K562 (cell line): ENCODE measurements at regions not wholly inside any gene's neighbourhood (a gene's known extent, or its start where the extent isn't known, plus 50 kb on each side); places are given as distances from the start of the nearest gene placed in this dataset.

ENCODE experiments used
- ATAC-seq: fragments of 200-7000 bp; cut with Tn5 transposase; 3 replicates; pipeline ENCODE4 v1.9.1; 2020; ENCODE audit warnings: moderate library complexity
- BruUV-seq: library from RNA; stranded (reverse); fragments of 400-500 nt; replicated peaks from 2 replicates; lab custom pipeline; 2021; lab: Mats Ljungman, UMichigan
- CTCF ChIA-PET: fragments of 300-600 bp; formaldehyde crosslinking; extraction: SDS; loops from one replicate; lab custom pipeline; 2021; ENCODE audit warnings: low intra/inter-chr PET ratio; lab: Yijun Ruan, JAX
- POLR2A ChIA-PET: fragments of 300-600, 350-650 bp; sonication (Branson Sonifier 250); formaldehyde crosslinking; extraction: SDS; loops from one replicate; lab custom pipeline; 2021; ENCODE audit warnings: antibody characterized with exemption, inconsistent platforms; lab: Yijun Ruan, JAX
- DNase-seq, 4 experiments: peaks; one replicate each; pipeline versions ENCODE4 v3.0.0 to v3.0.0-alpha.2; 2011 to 2018; ENCODE audit warnings: low spot score in 3 of 4, mixed read lengths in 3 of 4; ENCODE audit errors: extremely low read depth in 1 of 4
- FAIRE-seq: peaks from 2 replicates; lab custom pipeline; 2011; peaks lifted over from hg19 to GRCh38; lab: Jason Lieb, UNC
- H2AFZ ChIP-seq: 2 replicates; pipeline ENCODE4 v1.6.0; 2011; ENCODE audit warnings: low read depth, low read length, control low read depth, inconsistent platforms
- H3K27ac ChIP-seq: fragments of 200-600 bp; 3 replicates; pipeline ENCODE4 v1.8.0; 2011; ENCODE audit warnings: low read depth, mild to moderate bottlenecking, control low read depth, inconsistent platforms, low read length, moderate library complexity, mixed read lengths; ENCODE audit errors: extremely low read depth
- H3K27me3 ChIP-seq, 2 experiments: fragments of 300-600 bp in 1 of 2; 2 replicates in 1 of 2; 3 replicates in 1 of 2; pipeline versions ENCODE4 v1.6.0 to v1.8.0; 2011; ENCODE audit warnings: inconsistent platforms in 2 of 2, low read length in 2 of 2, mild to moderate bottlenecking in 1 of 2, mixed read lengths in 1 of 2, moderate library complexity in 1 of 2; ENCODE audit not compliant: control insufficient read depth in 2 of 2, insufficient read depth in 2 of 2
- H3K36me3 ChIP-seq: fragments of 300-600 bp; 3 replicates; pipeline ENCODE4 v1.8.0; 2011; ENCODE audit warnings: mild to moderate bottlenecking, low read length, inconsistent platforms; ENCODE audit not compliant: control insufficient read depth, insufficient read depth
- H3K4me1 ChIP-seq, 2 experiments: fragments of 200-600 bp in 1 of 2; replicated peaks in 1 of 2; 2 replicates in 1 of 2; 3 replicates in 1 of 2; pipeline versions ENCODE4 v1.5.1 to v1.8.0; 2011; ENCODE audit warnings: inconsistent platforms in 2 of 2, low read length in 2 of 2, mild to moderate bottlenecking in 1 of 2, mixed read lengths in 1 of 2, moderate library complexity in 1 of 2; ENCODE audit not compliant: control insufficient read depth in 2 of 2, insufficient read depth in 2 of 2
- H3K4me2 ChIP-seq: 2 replicates; pipeline ENCODE4 v1.6.1; 2011; ENCODE audit warnings: low read length, control low read depth, inconsistent platforms, mixed read lengths; ENCODE audit not compliant: insufficient read depth
- H3K4me3 ChIP-seq: fragments of 200-600 bp; sonication (generic), shearing (Covaris generic); 2 replicates; pipeline ENCODE4 v1.5.1; 2016; ENCODE audit warnings: control low read depth, inconsistent platforms
- H3K79me2 ChIP-seq: fragments of 200-600 bp; 3 replicates; pipeline ENCODE4 v1.8.0; 2011; ENCODE audit warnings: low read length, inconsistent platforms; ENCODE audit not compliant: control insufficient read depth, insufficient read depth
- H3K9ac ChIP-seq, 2 experiments: 2 replicates each; pipeline versions ENCODE4 v1.6.0 to v1.6.1; 2011; ENCODE audit warnings: low read depth in 2 of 2, low read length in 2 of 2, control low read depth in 1 of 2, inconsistent platforms in 1 of 2, mild to moderate bottlenecking in 1 of 2, mixed read lengths in 1 of 2; ENCODE audit not compliant: insufficient read depth in 1 of 2
- H3K9me1 ChIP-seq: one replicate; pipeline ENCODE4 v1.6.0; 2011; ENCODE audit warnings: inconsistent platforms, mild to moderate bottlenecking, low read length, moderate library complexity; ENCODE audit not compliant: control insufficient read depth, insufficient read depth
- H3K9me3 ChIP-seq: replicated peaks from 2 replicates; pipeline ENCODE4 v1.5.1; 2011; ENCODE audit warnings: low read depth, low read length, inconsistent platforms; ENCODE audit not compliant: control insufficient read depth, insufficient read depth
- H4K20me1 ChIP-seq: replicated peaks from 2 replicates; pipeline ENCODE4 v1.6.1; 2011; ENCODE audit warnings: low read length, inconsistent platforms, mixed read lengths; ENCODE audit not compliant: control insufficient read depth, insufficient read depth
- CCAR2 ChIP-seq: fragments of 200-400 bp; formaldehyde crosslinking; IDR thresholded peaks from 2 replicates; pipeline ENCODE4 v1.6.1; 2017; ENCODE audit warnings: mild to moderate bottlenecking, low read depth, low read length
- CHD4 ChIP-seq: fragments of 200-600 bp; sonication (generic); IDR thresholded peaks from 3 replicates; pipeline ENCODE4 v1.6.1; 2012; ENCODE audit warnings: low read depth, mild to moderate bottlenecking, mixed read lengths, low read length, inconsistent platforms; ENCODE audit not compliant: insufficient read depth, insufficient replicate concordance, poor library complexity, severe bottlenecking
- ELF1 ChIP-seq: fragments of 200-800 bp; sonication (Bioruptor generic); IDR thresholded peaks from 2 replicates; pipeline ENCODE4 v1.6.1; 2016; ENCODE audit warnings: missing genetic modification characterization, missing compliant biosample characterization
- ETV5 ChIP-seq: sonication (generic); formaldehyde crosslinking; IDR thresholded peaks from 2 replicates; pipeline ENCODE4 v1.4.0; 2020; ENCODE audit warnings: low read depth, mild to moderate bottlenecking, missing genetic modification reagents
- EWSR1 ChIP-seq: fragments of 450-650 bp; IDR thresholded peaks from 2 replicates; pipeline ENCODE4 v1.6.1; 2018; ENCODE audit warnings: borderline replicate concordance, mild to moderate bottlenecking, low read depth, moderate library complexity; ENCODE audit not compliant: partially characterized antibody
- FIP1L1 ChIP-seq: fragments of 200-400 bp; formaldehyde crosslinking; IDR thresholded peaks from 2 replicates; pipeline ENCODE4 v1.6.1; 2018; ENCODE audit warnings: mild to moderate bottlenecking, low read depth, low read length; ENCODE audit not compliant: poor library complexity, severe bottlenecking
- GATAD2A ChIP-seq: fragments of 450-650 bp; IDR thresholded peaks from 2 replicates; pipeline ENCODE4 v1.6.1; 2017
- KDM5B ChIP-seq: fragments of 200-600 bp; sonication (generic); IDR thresholded peaks from 2 replicates; pipeline ENCODE4 v1.6.1; 2012; ENCODE audit warnings: low read depth, mild to moderate bottlenecking, moderate library complexity, low read length, control low read depth, inconsistent platforms; ENCODE audit not compliant: insufficient replicate concordance
- MAFG ChIP-seq: fragments of 450-650 bp; conservative IDR thresholded peaks from 2 replicates; pipeline ENCODE4 v1.6.1; 2016; ENCODE audit warnings: missing genetic modification characterization, missing compliant biosample characterization
- MCM7 ChIP-seq, 2 experiments: fragments of 450-650 bp; IDR thresholded peaks; 2 replicates each; pipeline ENCODE4 v1.6.1; 2016 to 2018
- NFATC3 ChIP-seq: fragments of 450-650 bp; IDR thresholded peaks from 2 replicates; pipeline ENCODE4 v1.6.1; 2017; ENCODE audit warnings: mild to moderate bottlenecking
- RFX1 ChIP-seq: fragments of 450-650 bp; IDR thresholded peaks from 2 replicates; pipeline ENCODE4 v1.6.1; 2016; ENCODE audit warnings: mild to moderate bottlenecking, moderate library complexity
- SMAD2 ChIP-seq: fragments of 150-350 bp; IDR thresholded peaks from 2 replicates; pipeline ENCODE4 v1.6.1; 2014; ENCODE audit warnings: low read depth, mild to moderate bottlenecking, low read length
- SMAD4 ChIP-seq: fragments of 250-450 bp; sonication (Bioruptor Pico); conservative IDR thresholded peaks from 2 replicates; pipeline ENCODE4 v1.8.0; 2021; ENCODE audit warnings: inconsistent platforms, mild to moderate bottlenecking, moderate library complexity
- SMARCA5 ChIP-seq: fragments of 450-650 bp; IDR thresholded peaks from 2 replicates; pipeline ENCODE4 v1.6.1; 2016
- TCF3 ChIP-seq: sonication (generic); formaldehyde crosslinking; IDR thresholded peaks from 2 replicates; pipeline ENCODE4 v1.4.0; 2020; ENCODE audit warnings: mild to moderate bottlenecking, missing genetic modification reagents
- ZBTB17 ChIP-seq: fragments of 450-650 bp; formaldehyde crosslinking; IDR thresholded peaks from 2 replicates; pipeline ENCODE4 v1.4.0; 2020; ENCODE audit warnings: mild to moderate bottlenecking
- ZEB2 ChIP-seq: fragments of 450-650 bp; IDR thresholded peaks from 2 replicates; pipeline ENCODE4 v1.6.1; 2016
- ZFX ChIP-seq: sonication (generic); formaldehyde crosslinking; IDR thresholded peaks from 2 replicates; pipeline ENCODE4 v1.8.0; 2022; ENCODE audit warnings: mild to moderate bottlenecking, missing genetic modification reagents, moderate library complexity
- ZNF133 ChIP-seq: fragments of 250-450 bp; sonication (Bioruptor Pico); IDR thresholded peaks from 2 replicates; pipeline ENCODE4 v1.4.0; 2020; ENCODE audit warnings: mild to moderate bottlenecking
- WGBS: fragments of 100-300 bp; shearing (Covaris generic); methylation state at CpG from one replicate; pipeline ENCODE4 v1.1.6; 2016; ENCODE audit warnings: low coverage, mixed read lengths; ENCODE audit not compliant: insufficient coverage; ENCODE audit errors: missing lambda C conversion rate; 5-methylcytosine and 5-hydroxymethylcytosine counted together
- in situ Hi-C: fragments of 300-500 bp; cut with MboI; formaldehyde crosslinking; loops from 4 replicates; pipeline ENCODE4 v1.15.0; 2018; ENCODE audit warnings: inconsistent platforms, mixed read lengths
- intact Hi-C: fragments of 100-400 bp; cut with micrococcal nuclease; formaldehyde crosslinking; loops from 2 replicates; pipeline ENCODE4 v1.14.2; 2022

- TF ChIP-seq SMAD2 = no peak
- TF ChIP-seq SMAD4 = no peak
- TF ChIP-seq GATAD2A = no peak
- no peak for TF ChIP-seq NFATC3
- TF ChIP-seq, all 486 proteins: peak for 0
Measured at GRCh38 chr1:187516874-187517273, 688.1 kb downstream of the PLA2G4A start (continued).

- Histone ChIP-seq H3K9me1 (no peaks in the 10 kb centered on the region), H3K9ac (no peak overlapping the region), H3K27ac (no peak overlapping the region), H3K27me3 (no peaks in the 10 kb centered on the region), H3K4me1 (no peaks in the 10 kb centered on the region), H3K9me3 (no peaks in the 10 kb centered on the region), H4K20me1 (no peaks in the 10 kb centered on the region), H3K4me2 (no peak overlapping the region), H3K79me2 (no peaks in the 10 kb centered on the region), H3K4me3 (no peak overlapping the region), H3K36me3 (no peaks in the 10 kb centered on the region), H2AFZ (no peak overlapping the region)
- DNase-seq (no peak), ATAC-seq (no peak), FAIRE-seq (no peak)
- intact Hi-C loops (no loop called here), in situ Hi-C loops (no loop called here)
- no TSS peak for BruUV-seq
- 9% methylated on average over 1 of the region's 1 CpG for WGBS
- CTCF ChIA-PET = no interaction called here
- no peak for TF ChIP-seq ZEB2
- TF ChIP-seq MAFG (tag) = no peak
- no peak for TF ChIP-seq SMARCA5
- no peak for TF ChIP-seq CCAR2
- no peak for TF ChIP-seq CHD4
- TF ChIP-seq EWSR1 = no peak
- TF ChIP-seq ZBTB17 (CRISPR knock-in tag) = no peak
- TF ChIP-seq KDM5B = no peak
- no peak for TF ChIP-seq MCM7 (IDR thresholded peaks at IDR 0.05)
- TF ChIP-seq ZNF133 = no peak
- no peak for TF ChIP-seq ETV5
- TF ChIP-seq TCF3 = no peak
- no peak for TF ChIP-seq RFX1
- TF ChIP-seq ZFX (CRISPR knock-in tag) = no peak
- no peak for TF ChIP-seq ELF1
- no peak for TF ChIP-seq FIP1L1
- POLR2A ChIA-PET = no interaction called here
Measured at GRCh38 chr1:187517546-187517945, 688.8 kb downstream of the PLA2G4A start.
